GM21717 (cell line): ENCODE measurements at regions not wholly inside any gene's neighbourhood (a gene's known extent, or its start where the extent isn't known, plus 50 kb on each side); places are given as distances from the start of the nearest gene placed in this dataset.

ENCODE experiments used
- ATAC-seq: cut with Tn5 transposase; IDR thresholded peaks from one replicate; pipeline ENCODE4 v1.9.1; 2021; ENCODE audit warnings: mild to moderate bottlenecking, moderate library complexity; ENCODE audit not compliant: unreplicated experiment

- ATAC-seq = no peak
Measured at GRCh38 chr9:16025627-16026026, 472.8 kb downstream of the CCDC171 start.

GRCh38 chr9:16026886-16027285 lies 474.0 kb downstream of the CCDC171 start:
- no peak for ATAC-seq

GRCh38 chr9:16028548-16028947 lies 475.7 kb downstream of the CCDC171 start:
- no peak for ATAC-seq

- ATAC-seq = no peak
Measured at GRCh38 chr9:16029046-16029615, 476.3 kb downstream of the CCDC171 start.

- ATAC-seq = no peak
Measured at GRCh38 chr9:16029796-16030363, 477.0 kb downstream of the CCDC171 start.

- peak; percentile 90 for ATAC-seq
Measured at GRCh38 chr9:16030528-16031185, 477.8 kb downstream of the CCDC171 start.

GRCh38 chr9:16031486-16031885 lies 478.6 kb downstream of the CCDC171 start:
- no peak for ATAC-seq

- no peak for ATAC-seq
Measured at GRCh38 chr9:16031971-16032370, 479.1 kb downstream of the CCDC171 start.

- ATAC-seq = no peak
Measured at GRCh38 chr9:16032799-16033198, 480.0 kb downstream of the CCDC171 start.

- no peak for ATAC-seq
Measured at GRCh38 chr9:16033253-16033652, 480.4 kb downstream of the CCDC171 start.

- ATAC-seq = no peak
Measured at GRCh38 chr9:16033921-16034691, 481.3 kb downstream of the CCDC171 start.

GRCh38 chr9:16039218-16039987 lies 486.6 kb downstream of the CCDC171 start:
- ATAC-seq = no peak

- ATAC-seq = no peak
Measured at GRCh38 chr9:16039988-16040761, 487.3 kb downstream of the CCDC171 start.

- no peak for ATAC-seq
Measured at GRCh38 chr9:16043756-16044578, 491.1 kb downstream of the CCDC171 start.

GRCh38 chr9:16044579-16044881 lies 491.7 kb downstream of the CCDC171 start:
- no peak for ATAC-seq

- ATAC-seq = no peak
Measured at GRCh38 chr9:16045651-16046280, 492.9 kb downstream of the CCDC171 start.

- ATAC-seq = no peak
Measured at GRCh38 chr9:16046713-16047112, 493.9 kb downstream of the CCDC171 start.

GRCh38 chr9:16048129-16048528 lies 495.3 kb downstream of the CCDC171 start:
- ATAC-seq = no peak

GRCh38 chr9:16052146-16052545 lies 499.3 kb downstream of the CCDC171 start:
- ATAC-seq = no peak
